H9 (cell line): ENCODE measurements at regions not wholly inside any gene's neighbourhood (a gene's known extent, or its start where the extent isn't known, plus 50 kb on each side); places are given as distances from the start of the nearest gene placed in this dataset.

ENCODE experiments used
- DNase-seq: peaks from one replicate; pipeline ENCODE4 v3.0.0-alpha.2; 2017
- H2AFZ ChIP-seq: one replicate; pipeline ENCODE4 v1.6.1; 2013; ENCODE audit warnings: mild to moderate bottlenecking, low read length, control low read depth, moderate library complexity
- H2AK5ac ChIP-seq: 2 replicates; pipeline ENCODE4 v1.6.1; 2013; ENCODE audit warnings: low read length, control low read depth, mixed read lengths; ENCODE audit not compliant: insufficient read length
- H2BK120ac ChIP-seq: one replicate; pipeline ENCODE4 v1.6.1; 2013; ENCODE audit warnings: low read depth, mild to moderate bottlenecking, low read length, control low read depth, inconsistent platforms; ENCODE audit not compliant: poor library complexity, severe bottlenecking
- H2BK12ac ChIP-seq: 2 replicates; pipeline ENCODE4 v1.6.1; 2013; ENCODE audit warnings: low read length, control low read depth, mixed read lengths, low read depth; ENCODE audit not compliant: insufficient read length
- H2BK15ac ChIP-seq: 2 replicates; pipeline ENCODE4 v1.6.1; 2013; ENCODE audit warnings: low read depth, low read length, control low read depth
- H2BK20ac ChIP-seq: one replicate; pipeline ENCODE4 v1.6.1; 2013; ENCODE audit warnings: low read depth, mild to moderate bottlenecking, low read length, control low read depth, inconsistent platforms; ENCODE audit not compliant: poor library complexity, severe bottlenecking
- H2BK5ac ChIP-seq: 2 replicates; pipeline ENCODE4 v1.6.1; 2013; ENCODE audit warnings: low read length, control low read depth, mixed read lengths; ENCODE audit not compliant: insufficient read length
- H3K14ac ChIP-seq: 2 replicates; pipeline ENCODE4 v1.6.1; 2013; ENCODE audit warnings: low read length, control low read depth; ENCODE audit not compliant: insufficient read depth
- H3K18ac ChIP-seq: 2 replicates; pipeline ENCODE4 v1.6.1; 2013; ENCODE audit warnings: low read depth, mild to moderate bottlenecking, mixed read lengths, low read length, control low read depth; ENCODE audit not compliant: insufficient read length
- H3K23ac ChIP-seq: 2 replicates; pipeline ENCODE4 v1.6.1; 2013; ENCODE audit warnings: low read length, control low read depth, mixed read lengths, low read depth; ENCODE audit not compliant: insufficient read length
- H3K23me2 ChIP-seq: 2 replicates; pipeline ENCODE4 v1.6.1; 2013; ENCODE audit warnings: low read depth, mild to moderate bottlenecking, mixed read lengths, low read length, control low read depth; ENCODE audit not compliant: insufficient read length, poor library complexity, severe bottlenecking
- H3K27ac ChIP-seq: 2 replicates; pipeline ENCODE4 v1.5.1; 2013; ENCODE audit warnings: low read length, control low read depth, mixed read lengths, low read depth; ENCODE audit not compliant: insufficient read length
- H3K27me3 ChIP-seq: 2 replicates; pipeline ENCODE4 v1.6.1; 2013; ENCODE audit warnings: low read length, control low read depth, inconsistent platforms; ENCODE audit not compliant: insufficient read depth
- H3K4ac ChIP-seq: 2 replicates; pipeline ENCODE4 v1.6.1; 2013; ENCODE audit warnings: low read depth, mild to moderate bottlenecking, control low read depth, inconsistent platforms, low read length, moderate library complexity
- H3K4me1 ChIP-seq: 2 replicates; pipeline ENCODE4 v1.6.1; 2013; ENCODE audit warnings: low read length, control low read depth, inconsistent platforms; ENCODE audit not compliant: insufficient read depth
- H3K4me2 ChIP-seq: 2 replicates; pipeline ENCODE4 v1.6.1; 2013; ENCODE audit warnings: low read length, control low read depth, mixed read lengths; ENCODE audit not compliant: insufficient read length, insufficient read depth
- H3K56ac ChIP-seq: 2 replicates; pipeline ENCODE4 v1.6.1; 2013; ENCODE audit warnings: low read depth, mild to moderate bottlenecking, mixed read lengths, low read length, control low read depth; ENCODE audit not compliant: insufficient read length
- H3K79me1 ChIP-seq: 2 replicates; pipeline ENCODE4 v1.6.1; 2013; ENCODE audit warnings: low read depth, mild to moderate bottlenecking, moderate library complexity, low read length, control low read depth, inconsistent platforms; ENCODE audit not compliant: insufficient read depth, poor library complexity, severe bottlenecking
- H3K79me2 ChIP-seq: 2 replicates; pipeline ENCODE4 v1.6.1; 2013; ENCODE audit warnings: low read length, control low read depth, inconsistent platforms; ENCODE audit not compliant: insufficient read depth
- H3K9ac ChIP-seq: 2 replicates; pipeline ENCODE4 v1.6.1; 2013; ENCODE audit warnings: low read length, control low read depth, mixed read lengths; ENCODE audit not compliant: insufficient read length; ENCODE audit errors: extremely low read depth
- H3K9me3 ChIP-seq: one replicate; pipeline ENCODE4 v1.6.1; 2013; ENCODE audit warnings: low read depth, low read length, inconsistent platforms; ENCODE audit not compliant: control insufficient read depth
- H3T11ph ChIP-seq: one replicate; pipeline ENCODE4 v1.6.1; 2013; ENCODE audit warnings: mild to moderate bottlenecking, low read length, control low read depth, inconsistent platforms
- H4K20me1 ChIP-seq: one replicate; pipeline ENCODE4 v1.6.1; 2013; ENCODE audit not compliant: control insufficient read depth, insufficient read length, insufficient read depth
- H4K5ac ChIP-seq: 2 replicates; pipeline ENCODE4 v1.6.1; 2013; ENCODE audit warnings: low read depth, mild to moderate bottlenecking, mixed read lengths, low read length, control low read depth; ENCODE audit not compliant: insufficient read length
- H4K8ac ChIP-seq: replicated peaks from 2 replicates; pipeline ENCODE4 v1.6.1; 2013; ENCODE audit warnings: low read length, control low read depth, mixed read lengths, low read depth; ENCODE audit not compliant: insufficient read length
- H4K91ac ChIP-seq: 2 replicates; pipeline ENCODE4 v1.6.1; 2013; ENCODE audit warnings: low read depth, mild to moderate bottlenecking, moderate library complexity, mixed read lengths, low read length, control low read depth; ENCODE audit not compliant: insufficient read length
- H3K27ac Mint-ChIP-seq, 3 experiments: 2 replicates in 2 of 3; 3 replicates in 1 of 3; pipeline ENCODE4 v1.8.0; 2020 to 2021; ENCODE audit warnings: mixed read lengths in 3 of 3, mild to moderate bottlenecking in 1 of 3, moderate library complexity in 1 of 3
- H3K27me3 Mint-ChIP-seq: 2 replicates; pipeline ENCODE4 v1.8.0; 2021; ENCODE audit warnings: low read depth, mild to moderate bottlenecking, moderate library complexity, mixed read lengths
- H3K36me3 Mint-ChIP-seq, 3 experiments: 2 replicates in 2 of 3; 3 replicates in 1 of 3; pipeline ENCODE4 v1.8.0; 2020 to 2021; ENCODE audit warnings: low read depth in 3 of 3, mixed read lengths in 3 of 3; ENCODE audit not compliant: insufficient read depth in 1 of 3
- H3K4me1 Mint-ChIP-seq, 2 experiments: 2 replicates each; pipeline ENCODE4 v1.8.0; 2020; ENCODE audit warnings: mixed read lengths in 2 of 2
- H3K4me3 Mint-ChIP-seq, 2 experiments: 2 replicates in 1 of 2; 3 replicates in 1 of 2; pipeline ENCODE4 v1.8.0; 2020 to 2021; ENCODE audit warnings: mild to moderate bottlenecking in 2 of 2, mixed read lengths in 2 of 2, moderate library complexity in 1 of 2
- H3K9me3 Mint-ChIP-seq, 2 experiments: 2 replicates in 1 of 2; 3 replicates in 1 of 2; pipeline ENCODE4 v1.8.0; 2020; ENCODE audit warnings: mild to moderate bottlenecking in 2 of 2, mixed read lengths in 2 of 2, moderate library complexity in 1 of 2
- WGBS: extraction: QIAGEN DNeasy Blood & Tissue Kit; methylation state at CpG from one replicate; pipeline ENCODE4 v1.1.7; 2013; ENCODE audit warnings: missing lambda C conversion rate, low lambda C conversion rate, mixed read lengths; ENCODE audit not compliant: insufficient read length; ENCODE audit errors: extremely low coverage; 5-methylcytosine and 5-hydroxymethylcytosine counted together
- TF ChIP-seq, protein P1 (sequence below): fragments of 200-600 bp; sonication (generic); conservative IDR thresholded peaks from 3 replicates; pipeline ENCODE4 v1.8.0; 2021; ENCODE audit warnings: antibody characterized with exemption, mild to moderate bottlenecking

DNA sequence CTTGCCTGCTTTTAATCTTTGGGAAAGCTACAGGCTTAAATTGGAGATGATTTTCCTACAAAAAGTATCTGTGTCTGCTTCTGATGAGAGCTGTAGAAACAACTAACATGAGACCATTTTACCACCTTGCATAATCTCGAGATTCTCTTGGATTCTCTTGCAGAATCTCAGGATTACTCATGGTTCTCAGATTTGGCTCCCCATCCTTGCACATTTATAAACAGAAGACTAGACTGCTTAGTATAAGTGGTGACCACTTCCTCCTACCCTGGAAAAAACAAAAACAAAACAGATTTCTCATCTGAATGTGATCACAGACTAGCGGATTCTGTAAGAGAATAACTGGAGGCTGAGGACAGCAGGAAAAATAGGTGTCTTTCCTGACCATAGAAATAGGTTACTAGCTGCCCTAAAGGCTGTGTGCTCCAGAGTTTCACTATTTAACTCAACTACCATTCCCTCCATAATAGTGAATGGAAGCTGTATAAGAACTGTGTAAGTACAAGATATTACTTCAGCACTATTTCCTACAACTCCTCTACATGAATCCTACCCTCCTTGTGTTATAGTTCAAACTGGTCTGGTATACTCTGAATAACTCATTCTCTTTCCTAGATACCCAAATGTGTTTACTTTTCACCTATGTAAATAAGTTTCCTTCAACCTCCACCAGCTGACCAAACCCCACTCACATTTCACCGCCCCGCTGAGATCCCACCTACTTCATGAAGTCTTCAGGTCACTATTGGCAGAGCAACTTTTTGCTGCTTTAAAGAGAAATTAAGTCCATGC, 122.2 kb upstream of the C2CD4B start:
- no peaks in the 10 kb centered on the region for H3K23me2 ChIP-seq
- H3K79me2 ChIP-seq: no peaks in the 10 kb centered on the region
- no peak overlapping the region for H3K9ac ChIP-seq
- H3K4me1 ChIP-seq: no peaks in the 10 kb centered on the region
- H2BK5ac ChIP-seq: no peak overlapping the region
- H3T11ph ChIP-seq: no peak overlapping the region
- no peak overlapping the region for H2BK12ac ChIP-seq
- Mint-ChIP-seq H3K36me3 (peaks cover 0 to 9% (median 0%) of the 10 kb centered on the region in 3 experiments; a peak in 1 of 7 replicates), H3K27me3 (no peaks in the 10 kb centered on the region), H3K27ac (no peak overlapping the region), H3K4me3 (no peak overlapping the region), H3K9me3 (peaks cover 2 to 4% of the 10 kb centered on the region in 2 experiments; a peak in 4 of 5 replicates), H3K4me1 (peaks cover 25 to 29% of the 10 kb centered on the region in 2 experiments)
- H3K79me1 ChIP-seq: no peaks in the 10 kb centered on the region
- H2BK15ac ChIP-seq: no peak overlapping the region
- no peak overlapping the region for H2BK120ac ChIP-seq
- no peaks in the 10 kb centered on the region for H4K20me1 ChIP-seq
- no peak overlapping the region for H2BK20ac ChIP-seq
- no peaks in the 10 kb centered on the region for H3K27me3 ChIP-seq
- TF ChIP-seq, protein P1, sequence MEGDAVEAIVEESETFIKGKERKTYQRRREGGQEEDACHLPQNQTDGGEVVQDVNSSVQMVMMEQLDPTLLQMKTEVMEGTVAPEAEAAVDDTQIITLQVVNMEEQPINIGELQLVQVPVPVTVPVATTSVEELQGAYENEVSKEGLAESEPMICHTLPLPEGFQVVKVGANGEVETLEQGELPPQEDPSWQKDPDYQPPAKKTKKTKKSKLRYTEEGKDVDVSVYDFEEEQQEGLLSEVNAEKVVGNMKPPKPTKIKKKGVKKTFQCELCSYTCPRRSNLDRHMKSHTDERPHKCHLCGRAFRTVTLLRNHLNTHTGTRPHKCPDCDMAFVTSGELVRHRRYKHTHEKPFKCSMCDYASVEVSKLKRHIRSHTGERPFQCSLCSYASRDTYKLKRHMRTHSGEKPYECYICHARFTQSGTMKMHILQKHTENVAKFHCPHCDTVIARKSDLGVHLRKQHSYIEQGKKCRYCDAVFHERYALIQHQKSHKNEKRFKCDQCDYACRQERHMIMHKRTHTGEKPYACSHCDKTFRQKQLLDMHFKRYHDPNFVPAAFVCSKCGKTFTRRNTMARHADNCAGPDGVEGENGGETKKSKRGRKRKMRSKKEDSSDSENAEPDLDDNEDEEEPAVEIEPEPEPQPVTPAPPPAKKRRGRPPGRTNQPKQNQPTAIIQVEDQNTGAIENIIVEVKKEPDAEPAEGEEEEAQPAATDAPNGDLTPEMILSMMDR: no peak
- no peak overlapping the region for H2AK5ac ChIP-seq
- no peak for DNase-seq
- H3K56ac ChIP-seq: no peak overlapping the region
- no peak overlapping the region for H3K27ac ChIP-seq
- no peak overlapping the region for H4K8ac ChIP-seq
- no peak overlapping the region for H3K14ac ChIP-seq
- H3K23ac ChIP-seq: no peak overlapping the region
- H4K91ac ChIP-seq: no peak overlapping the region
- no peak overlapping the region for H3K18ac ChIP-seq
- no CpG with 5 or more reads among the region's 4 CpGs for WGBS
- no peaks in the 10 kb centered on the region for H3K9me3 ChIP-seq
- no peak overlapping the region for H4K5ac ChIP-seq
- no peak overlapping the region for H3K4ac ChIP-seq
- no peak overlapping the region for H2AFZ ChIP-seq
- no peak overlapping the region for H3K4me2 ChIP-seq
